GM23338 (cell line): ENCODE measurements at regions not wholly inside any gene's neighbourhood (a gene's known extent, or its start where the extent isn't known, plus 50 kb on each side); places are given as distances from the start of the nearest gene placed in this dataset.

Experiments used
- CREB1 ChIP-seq: fragments of 250-450 bp; sonication (Bioruptor Pico); IDR thresholded peaks from 2 replicates; pipeline ENCODE4 v1.5.0; 2020; ENCODE audit warnings: low read depth, mild to moderate bottlenecking, moderate library complexity
- EZH2 ChIP-seq: fragments of 200-600 bp; sonication (generic); IDR thresholded peaks from one replicate; pipeline ENCODE4 v1.8.0; 2017; ENCODE audit warnings: antibody characterized with exemption, mild to moderate bottlenecking, low read depth; ENCODE audit not compliant: unreplicated experiment
- EZH2phosphoT487 ChIP-seq: fragments of 200-600 bp; sonication (generic); IDR thresholded peaks from one replicate; pipeline ENCODE4 v1.8.1; 2018; ENCODE audit warnings: antibody characterized with exemption; ENCODE audit not compliant: unreplicated experiment
- JUNB ChIP-seq: IDR thresholded peaks from one replicate; pipeline ENCODE4 v1.6.1; 2016; ENCODE audit warnings: antibody characterized with exemption; ENCODE audit not compliant: unreplicated experiment
- POLR2AphosphoS5 ChIP-seq: IDR thresholded peaks from 2 replicates; pipeline ENCODE4 v1.6.1; 2016; ENCODE audit warnings: antibody characterized with exemption, low read depth
- STAT1 ChIP-seq: IDR thresholded peaks from one replicate; pipeline ENCODE4 v1.6.1; 2016; ENCODE audit warnings: antibody characterized with exemption; ENCODE audit not compliant: unreplicated experiment
- TF ChIP-seq, protein P1 (sequence below), 2 experiments: fragments of 200-600 bp in 1 of 2; sonication (generic) in 1 of 2; conservative IDR thresholded peaks; 2 replicates each; pipeline versions ENCODE4 v1.5.1 to v1.6.1; 2016 to 2017; ENCODE audit warnings: antibody characterized with exemption in 2 of 2, low read depth in 2 of 2, mild to moderate bottlenecking in 2 of 2, moderate library complexity in 1 of 2

DNA sequence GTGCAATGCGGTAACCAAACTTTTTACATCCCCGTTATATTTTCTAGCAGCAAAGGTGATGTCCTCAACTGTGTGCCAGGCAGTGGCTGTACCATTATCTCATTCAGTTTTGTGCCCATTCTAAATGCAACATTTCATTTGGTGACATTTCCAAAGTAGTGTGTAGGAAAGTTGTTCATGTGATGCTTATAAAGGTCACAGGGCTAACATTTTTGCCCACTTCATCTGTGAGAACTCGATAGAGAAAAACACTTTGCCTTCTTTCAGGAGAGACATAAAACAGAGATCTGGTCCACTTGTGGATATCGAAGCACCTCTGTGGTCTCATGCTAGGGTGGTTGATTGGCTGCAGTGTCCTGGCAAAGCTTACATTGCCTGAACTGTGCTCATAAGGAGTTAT is 414.2 kb upstream of the PDE3A start:
- TF ChIP-seq, protein P1, sequence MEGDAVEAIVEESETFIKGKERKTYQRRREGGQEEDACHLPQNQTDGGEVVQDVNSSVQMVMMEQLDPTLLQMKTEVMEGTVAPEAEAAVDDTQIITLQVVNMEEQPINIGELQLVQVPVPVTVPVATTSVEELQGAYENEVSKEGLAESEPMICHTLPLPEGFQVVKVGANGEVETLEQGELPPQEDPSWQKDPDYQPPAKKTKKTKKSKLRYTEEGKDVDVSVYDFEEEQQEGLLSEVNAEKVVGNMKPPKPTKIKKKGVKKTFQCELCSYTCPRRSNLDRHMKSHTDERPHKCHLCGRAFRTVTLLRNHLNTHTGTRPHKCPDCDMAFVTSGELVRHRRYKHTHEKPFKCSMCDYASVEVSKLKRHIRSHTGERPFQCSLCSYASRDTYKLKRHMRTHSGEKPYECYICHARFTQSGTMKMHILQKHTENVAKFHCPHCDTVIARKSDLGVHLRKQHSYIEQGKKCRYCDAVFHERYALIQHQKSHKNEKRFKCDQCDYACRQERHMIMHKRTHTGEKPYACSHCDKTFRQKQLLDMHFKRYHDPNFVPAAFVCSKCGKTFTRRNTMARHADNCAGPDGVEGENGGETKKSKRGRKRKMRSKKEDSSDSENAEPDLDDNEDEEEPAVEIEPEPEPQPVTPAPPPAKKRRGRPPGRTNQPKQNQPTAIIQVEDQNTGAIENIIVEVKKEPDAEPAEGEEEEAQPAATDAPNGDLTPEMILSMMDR (conservative IDR thresholded peaks at IDR 0.05; ENCODE audit: low read depth in 2 of 2): no peak
- no peak for TF ChIP-seq STAT1
- no peak for TF ChIP-seq POLR2AphosphoS5
- no peak for TF ChIP-seq CREB1 (CRISPR knock-in tag)
- TF ChIP-seq EZH2phosphoT487: no peak
- TF ChIP-seq EZH2: no peak
- no peak for TF ChIP-seq JUNB
